Endothelial cell of umbilical vein (primary cell): ENCODE measurements at regions not wholly inside any gene's neighbourhood (a gene's known extent, or its start where the extent isn't known, plus 50 kb on each side); places are given as distances from the start of the nearest gene placed in this dataset.

Source experiments
- BruUV-seq: library from RNA; stranded (reverse); fragments of 400-500 nt; replicated peaks from 2 replicates; lab custom pipeline; 2021; lab: Mats Ljungman, UMichigan
- CTCF ChIA-PET: fragments of 300-600, 350-600 bp; sonication (Branson Sonifier 250); formaldehyde crosslinking; loops from one replicate; lab custom pipeline; 2021; ENCODE audit warnings: antibody characterized with exemption, inconsistent platforms; lab: Charles Lee
- POLR2A ChIA-PET: fragments of 300-600, 350-600 bp; sonication (Branson Sonifier 250); formaldehyde crosslinking; loops from one replicate; lab custom pipeline; 2021; ENCODE audit warnings: antibody characterized with exemption, inconsistent platforms; lab: Charles Lee
- DNase-seq: peaks from one replicate; pipeline ENCODE4 v3.0.0-alpha.2; 2011; ENCODE audit warnings: low read depth, low spot score
- FAIRE-seq: peaks from 2 replicates; lab custom pipeline; 2011; peaks lifted over from hg19 to GRCh38; lab: Jason Lieb, UNC
- H2AFZ ChIP-seq: 2 replicates; pipeline ENCODE4 v1.6.0; 2012; ENCODE audit warnings: low read depth, low read length, control low read depth, inconsistent platforms
- H3K27ac ChIP-seq: 2 replicates; pipeline ENCODE4 v1.5.1; 2011; ENCODE audit warnings: low read depth, mild to moderate bottlenecking, control low read depth, low read length, moderate library complexity; ENCODE audit not compliant: insufficient read depth
- H3K27me3 ChIP-seq, 2 experiments: 2 replicates each; pipeline versions ENCODE4 v1.6.0 to v1.6.1; 2011; ENCODE audit warnings: low read length in 2 of 2, mixed read lengths in 1 of 2; ENCODE audit not compliant: control insufficient read depth in 2 of 2, insufficient read depth in 2 of 2
- H3K36me3 ChIP-seq, 2 experiments: 2 replicates in 1 of 2; 3 replicates in 1 of 2; pipeline ENCODE4 v1.5.1; 2011; ENCODE audit warnings: low read length in 2 of 2, mild to moderate bottlenecking in 1 of 2, moderate library complexity in 1 of 2; ENCODE audit not compliant: control insufficient read depth in 2 of 2, insufficient read depth in 2 of 2; ENCODE audit errors: extremely low read depth in 1 of 2
- H3K4me1 ChIP-seq: 3 replicates; pipeline ENCODE4 v1.5.1; 2011; ENCODE audit warnings: mild to moderate bottlenecking, low read length; ENCODE audit not compliant: control insufficient read depth, insufficient read depth; ENCODE audit errors: extremely low read depth
- H3K4me2 ChIP-seq: 2 replicates; pipeline ENCODE4 v1.6.1; 2011; ENCODE audit warnings: low read length, control low read depth, mixed read lengths; ENCODE audit not compliant: insufficient read depth
- H3K4me3 ChIP-seq, 3 experiments: fragments of 200-600 bp in 1 of 3; sonication (generic), shearing (Covaris generic) in 1 of 3; replicated peaks in 1 of 3; 2 replicates each; pipeline ENCODE4 v1.5.1; 2011 to 2016; ENCODE audit warnings: control low read depth in 3 of 3, low read length in 3 of 3, mild to moderate bottlenecking in 2 of 3, inconsistent platforms in 1 of 3, low read depth in 1 of 3, moderate library complexity in 1 of 3; ENCODE audit not compliant: insufficient read depth in 1 of 3
- H3K79me2 ChIP-seq: 2 replicates; pipeline ENCODE4 v1.6.0; 2012; ENCODE audit warnings: low read length, inconsistent platforms; ENCODE audit not compliant: control insufficient read depth, insufficient read depth
- H3K9ac ChIP-seq: replicated peaks from 2 replicates; pipeline ENCODE3; 2011; ENCODE audit warnings: low read length, control low read depth; ENCODE audit not compliant: insufficient read depth; ENCODE audit errors: extremely low read depth
- H3K9me1 ChIP-seq: replicated peaks from 3 replicates; pipeline ENCODE4 v1.6.0; 2011; ENCODE audit warnings: mild to moderate bottlenecking, low read length; ENCODE audit not compliant: control insufficient read depth, insufficient read depth; ENCODE audit errors: extremely low read depth
- H3K9me3 ChIP-seq: replicated peaks from 2 replicates; pipeline ENCODE4 v1.5.1; 2012; ENCODE audit warnings: low read length, inconsistent platforms; ENCODE audit not compliant: control insufficient read depth, insufficient read depth
- H4K20me1 ChIP-seq: replicated peaks from 2 replicates; pipeline ENCODE3; 2011; ENCODE audit warnings: mild to moderate bottlenecking, low read length; ENCODE audit not compliant: control insufficient read depth, insufficient read depth; ENCODE audit errors: extremely low read depth
- EZH2 ChIP-seq: IDR thresholded peaks from 2 replicates; pipeline ENCODE4 v1.6.1; 2012; ENCODE audit warnings: borderline replicate concordance, low read depth, mild to moderate bottlenecking, moderate library complexity, low read length, inconsistent platforms; ENCODE audit not compliant: severe bottlenecking
- MYC ChIP-seq: IDR thresholded peaks from one replicate; pipeline ENCODE4 v1.6.1; 2011; ENCODE audit warnings: mild to moderate bottlenecking, low read depth, low read length
- dilution Hi-C: fragments of 300-500 bp; cut with MboI; formaldehyde crosslinking; loops from one replicate; pipeline ENCODE4 v1.15.0; 2019; ENCODE audit warnings: low sequenced_read_pairs; ENCODE audit not compliant: extremely low pct_ligation_motif_present
- intact Hi-C: fragments of 100-400 bp; cut with micrococcal nuclease; formaldehyde crosslinking; loops from one replicate; pipeline ENCODE4 v1.10.0; 2022
- TF ChIP-seq, protein P1 (sequence below): IDR thresholded peaks from 2 replicates; pipeline ENCODE4 v1.6.1; 2011; ENCODE audit not compliant: insufficient read depth, insufficient read length
- TF ChIP-seq, protein P2 (sequence below), 2 donors: IDR thresholded peaks; 1 replicate in 1 of 2; 2 replicates in 1 of 2; pipeline ENCODE4 v1.5.1; 2011; ENCODE audit warnings: low read length in 2 of 2, mild to moderate bottlenecking in 2 of 2, moderate library complexity in 2 of 2, control low read depth in 1 of 2, inconsistent platforms in 1 of 2, low read depth in 1 of 2; ENCODE audit not compliant: insufficient read depth in 1 of 2; ENCODE audit errors: extremely low read depth in 1 of 2

DNA sequence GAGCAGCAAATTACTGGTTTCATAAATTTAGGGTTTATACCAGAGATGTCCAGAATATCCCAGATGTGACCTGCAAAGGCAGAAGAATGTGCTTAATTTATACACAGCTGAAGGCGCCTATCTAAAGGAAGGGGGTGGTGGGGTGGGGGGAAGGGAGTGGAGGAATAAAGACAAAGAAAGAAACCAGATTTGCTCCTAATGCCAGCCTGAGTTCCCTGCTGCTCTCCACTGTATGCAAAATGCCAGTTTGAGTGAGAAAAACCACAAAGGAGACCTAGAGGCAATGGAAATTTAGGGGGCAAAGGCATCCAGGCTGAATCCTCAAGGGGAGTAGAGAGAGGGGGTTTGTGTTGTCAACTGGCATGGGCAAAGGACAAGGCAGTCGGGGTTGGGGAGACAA is 161.5 kb upstream of the TOX3 start:
- H3K4me1 ChIP-seq = no peaks in the 10 kb centered on the region
- no peak for TF ChIP-seq EZH2
- dilution Hi-C loops (no loop called here), intact Hi-C loops (no loop called here)
- no peaks in the 10 kb centered on the region for H3K9me3 ChIP-seq
- H3K4me3 ChIP-seq = no peak overlapping the region
- DNase-seq (no peak), FAIRE-seq (no peak)
- no peak overlapping the region for H3K27ac ChIP-seq
- H3K36me3 ChIP-seq = no peaks in the 10 kb centered on the region
- H2AFZ ChIP-seq = no peak overlapping the region
- no TSS peak for BruUV-seq
- H4K20me1 ChIP-seq = no peaks in the 10 kb centered on the region
- CTCF ChIA-PET = no interaction called here
- H3K27me3 ChIP-seq = no peaks in the 10 kb centered on the region
- POLR2A ChIA-PET = no interaction called here
- H3K4me2 ChIP-seq = no peak overlapping the region
- no peaks in the 10 kb centered on the region for H3K79me2 ChIP-seq
- H3K9ac ChIP-seq = no peak overlapping the region
- no peaks in the 10 kb centered on the region for H3K9me1 ChIP-seq

DNA sequence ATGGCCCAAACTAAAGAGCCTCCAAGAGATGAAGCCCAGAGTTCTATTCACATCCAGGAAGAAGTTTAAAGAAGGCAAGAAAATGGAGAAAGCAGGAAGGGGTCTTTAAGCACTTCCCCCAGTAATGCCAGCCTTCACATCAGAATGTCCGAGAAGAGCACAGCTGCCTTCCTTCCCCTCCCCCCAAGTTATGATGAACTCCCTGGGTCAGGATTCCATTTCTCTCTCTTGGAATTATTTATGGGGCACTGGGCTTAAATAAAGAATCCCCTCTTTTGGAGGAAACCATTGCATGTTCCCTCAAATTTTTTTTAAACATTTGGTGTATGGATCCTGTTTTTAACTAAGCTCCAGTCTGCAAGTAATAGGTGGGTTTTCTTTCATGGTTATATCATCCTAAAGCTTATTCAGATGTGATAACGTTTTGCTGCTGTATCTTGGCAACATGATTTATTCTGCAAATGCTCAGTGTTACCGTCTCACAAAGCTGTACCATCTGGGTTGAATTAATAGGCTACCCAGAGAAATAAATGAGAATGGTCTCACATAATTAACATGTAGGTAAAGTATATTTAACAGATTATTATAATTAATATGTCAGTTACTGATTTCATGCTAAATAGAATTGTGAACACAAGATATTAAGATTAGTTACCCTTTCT is 160.9 kb upstream of the TOX3 start:
- dilution Hi-C loops = no loop called here

More for the DNA sequence above, 160.9 kb upstream of the TOX3 start:
- Histone ChIP-seq H3K36me3 (no peaks in the 10 kb centered on the region), H3K4me2 (no peak overlapping the region), H3K9ac (no peak overlapping the region), H2AFZ (no peak overlapping the region), H3K4me3 (no peak overlapping the region), H3K27ac (no peak overlapping the region), H3K4me1 (no peaks in the 10 kb centered on the region), H3K9me1 (no peaks in the 10 kb centered on the region), H3K27me3 (no peaks in the 10 kb centered on the region), H4K20me1 (no peaks in the 10 kb centered on the region), H3K9me3 (no peaks in the 10 kb centered on the region), H3K79me2 (no peaks in the 10 kb centered on the region)
- DNase-seq (no peak), FAIRE-seq (no peak)
- TF ChIP-seq, protein P1, sequence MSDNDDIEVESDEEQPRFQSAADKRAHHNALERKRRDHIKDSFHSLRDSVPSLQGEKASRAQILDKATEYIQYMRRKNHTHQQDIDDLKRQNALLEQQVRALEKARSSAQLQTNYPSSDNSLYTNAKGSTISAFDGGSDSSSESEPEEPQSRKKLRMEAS = no peak
- TF ChIP-seq MYC = no peak
- TF ChIP-seq, protein P2, sequence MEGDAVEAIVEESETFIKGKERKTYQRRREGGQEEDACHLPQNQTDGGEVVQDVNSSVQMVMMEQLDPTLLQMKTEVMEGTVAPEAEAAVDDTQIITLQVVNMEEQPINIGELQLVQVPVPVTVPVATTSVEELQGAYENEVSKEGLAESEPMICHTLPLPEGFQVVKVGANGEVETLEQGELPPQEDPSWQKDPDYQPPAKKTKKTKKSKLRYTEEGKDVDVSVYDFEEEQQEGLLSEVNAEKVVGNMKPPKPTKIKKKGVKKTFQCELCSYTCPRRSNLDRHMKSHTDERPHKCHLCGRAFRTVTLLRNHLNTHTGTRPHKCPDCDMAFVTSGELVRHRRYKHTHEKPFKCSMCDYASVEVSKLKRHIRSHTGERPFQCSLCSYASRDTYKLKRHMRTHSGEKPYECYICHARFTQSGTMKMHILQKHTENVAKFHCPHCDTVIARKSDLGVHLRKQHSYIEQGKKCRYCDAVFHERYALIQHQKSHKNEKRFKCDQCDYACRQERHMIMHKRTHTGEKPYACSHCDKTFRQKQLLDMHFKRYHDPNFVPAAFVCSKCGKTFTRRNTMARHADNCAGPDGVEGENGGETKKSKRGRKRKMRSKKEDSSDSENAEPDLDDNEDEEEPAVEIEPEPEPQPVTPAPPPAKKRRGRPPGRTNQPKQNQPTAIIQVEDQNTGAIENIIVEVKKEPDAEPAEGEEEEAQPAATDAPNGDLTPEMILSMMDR (IDR thresholded peaks at IDR 0.05; ENCODE audit: extremely low read depth in 1 of 2, insufficient read depth in 1 of 2, low read depth in 1 of 2, low read length in 2 of 2) = no peak
- POLR2A ChIA-PET = no interaction called here
- no TSS peak for BruUV-seq
- CTCF ChIA-PET = interaction anchor here (1.1 kb wide), 1 partner anchor 11 kb away, joined by 3 read pairs; no protein-coding TSS in a partner anchor
- intact Hi-C loops = no loop called here
